Ovary (tissue), 7 donors: ENCODE measurements at regions not wholly inside any gene's neighbourhood (a gene's known extent, or its start where the extent isn't known, plus 50 kb on each side); places are given as distances from the start of the nearest gene placed in this dataset.

Source experiments
- DNase-seq, 5 donors: peaks; one replicate each; pipeline ENCODE4 v3.0.0-alpha.2; 2019 to 2020
- H3K27ac ChIP-seq, 2 donors: fragments of 200-600 bp; one replicate each; pipeline versions ENCODE4 v1.5.1 to v1.8.0; 2019 to 2022
- H3K27me3 ChIP-seq: fragments of 200-600 bp; one replicate; pipeline ENCODE4 v1.8.0; 2022
- H3K36me3 ChIP-seq: fragments of 200-600 bp; sonication (generic); one replicate; pipeline ENCODE4 v1.5.1; 2019
- H3K4me1 ChIP-seq: one replicate; pipeline ENCODE4 v1.8.1; 2013; ENCODE audit warnings: mild to moderate bottlenecking, moderate library complexity; ENCODE audit not compliant: insufficient read depth
- H3K4me3 ChIP-seq: fragments of 200-600 bp; sonication (generic); one replicate; pipeline ENCODE4 v1.5.1; 2017
- H3K9me3 ChIP-seq, 2 donors: fragments of 200-600 bp in 1 of 2; sonication (generic) in 1 of 2; one replicate each; pipeline versions ENCODE4 v1.5.1 to v1.8.1; 2013 to 2019; ENCODE audit warnings: mild to moderate bottlenecking in 1 of 2, moderate library complexity in 1 of 2
- CTCF ChIP-seq, 3 donors: fragments of 450-650 bp in 2 of 3; fragments of 200-600 bp in 1 of 3; IDR thresholded peaks; one replicate each; pipeline versions ENCODE4 v1.5.1 to v1.8.0; 2016 to 2022; ENCODE audit warnings: antibody characterized with exemption in 3 of 3, mild to moderate bottlenecking in 1 of 3
- EP300 ChIP-seq: sonication (generic); formaldehyde crosslinking; IDR thresholded peaks from one replicate; pipeline ENCODE4 v1.6.1; 2017; ENCODE audit warnings: antibody characterized with exemption
- POLR2A ChIP-seq: fragments of 450-650 bp; IDR thresholded peaks from one replicate; pipeline ENCODE4 v1.6.1; 2017; ENCODE audit warnings: antibody characterized with exemption, mild to moderate bottlenecking, moderate library complexity
- WGBS, 3 donors: extraction: QIAGEN DNeasy Blood & Tissue Kit in 1 of 3; methylation state at CpG; one replicate each; pipeline versions ENCODE4 v1.1.5 to v1.1.7; 2013 to 2017; 5-methylcytosine and 5-hydroxymethylcytosine counted together
- intact Hi-C, 4 donors: fragments of 100-400 bp; cut with DNase I; formaldehyde crosslinking; loops; one replicate each; pipeline versions ENCODE4 v1.11.0 to v1.15.1; 2022 to 2023
- donor health status: DM: no; HTN: no; CAD: no; lungs with moderate emphysema.
- donor health status: DM: no; HTN: no; CAD: no.
- donor health status: Bipolar disorder and iron deficiency.
- donor health status: DM: no; HTN: no; CAD: no.
- donor health status: DM: yes; HTN: yes; CAD: no.

- WGBS, 3 donors: 40 to 67% (median 45%) methylated on average over 3 of the region's 3 CpGs
- no peak for DNase-seq
- no peaks in the 10 kb centered on the region for H3K36me3 ChIP-seq
- TF ChIP-seq EP300: no peak
- no peak for TF ChIP-seq CTCF (IDR thresholded peaks at IDR 0.05)
- TF ChIP-seq POLR2A: no peak
- no peaks in the 10 kb centered on the region for H3K4me1 ChIP-seq
- no peaks in the 10 kb centered on the region for H3K27me3 ChIP-seq
- H3K27ac ChIP-seq: no peak overlapping the region
- H3K4me3 ChIP-seq: no peak overlapping the region
- intact Hi-C loops: loop anchor here in 1 of 4 donors (5.0 kb wide), 1 partner anchor 762 kb away; no protein-coding TSS in a partner anchor
- H3K9me3 ChIP-seq: no peaks in the 10 kb centered on the region
These were observed 121.8 kb upstream of the C11orf87 start for GRCh38 chr11:109300211-109300610.

- H3K9me3 ChIP-seq: no peaks in the 10 kb centered on the region
- no peak for DNase-seq
- no peaks in the 10 kb centered on the region for H3K27me3 ChIP-seq
- H3K4me1 ChIP-seq: no peaks in the 10 kb centered on the region
- H3K4me3 ChIP-seq: no peak overlapping the region
- H3K27ac ChIP-seq: no peak overlapping the region
- intact Hi-C loops: loop anchor here in 1 of 4 donors (5.0 kb wide), 1 partner anchor 760 kb away; no protein-coding TSS in a partner anchor
- 65 to 74% (median 67%) methylated on average over 4 of the region's 4 CpGs for WGBS, 3 donors
- no peaks in the 10 kb centered on the region for H3K36me3 ChIP-seq
- no peak for TF ChIP-seq CTCF (IDR thresholded peaks at IDR 0.05)
- TF ChIP-seq EP300: no peak
- TF ChIP-seq POLR2A: no peak
These were observed 119.2 kb upstream of the C11orf87 start for GRCh38 chr11:109302591-109303334.

GRCh38 chr11:109303342-109303741, 118.6 kb upstream of the C11orf87 start:
- no peaks in the 10 kb centered on the region for H3K36me3 ChIP-seq
- 65 to 91% (median 79%) methylated on average over 1 of the region's 1 CpG for WGBS, 3 donors
- intact Hi-C loops: loop anchor here in 1 of 4 donors (5.0 kb wide), 1 partner anchor 759 kb away; no protein-coding TSS in a partner anchor
- no peaks in the 10 kb centered on the region for H3K4me1 ChIP-seq
- DNase-seq: no peak
- TF ChIP-seq CTCF (IDR thresholded peaks at IDR 0.05) (no peak), POLR2A (no peak), EP300 (no peak)
- no peaks in the 10 kb centered on the region for H3K9me3 ChIP-seq
- H3K4me3 ChIP-seq: no peak overlapping the region
- H3K27me3 ChIP-seq: no peaks in the 10 kb centered on the region
- H3K27ac ChIP-seq: no peak overlapping the region

GRCh38 chr11:109304159-109304558, 117.8 kb upstream of the C11orf87 start:
- no peaks in the 10 kb centered on the region for H3K9me3 ChIP-seq

More at GRCh38 chr11:109304159-109304558, 117.8 kb upstream of the C11orf87 start:
- no peak for DNase-seq
- H3K27ac ChIP-seq: no peak overlapping the region
- intact Hi-C loops: loop anchor here in 1 of 4 donors (5.0 kb wide), 1 partner anchor 758 kb away; no protein-coding TSS in a partner anchor
- H3K27me3 ChIP-seq: no peaks in the 10 kb centered on the region
- H3K4me3 ChIP-seq: no peak overlapping the region
- WGBS, 3 donors: 82 to 92% (median 88%) methylated on average over 1 of the region's 1 CpG
- TF ChIP-seq EP300: no peak
- TF ChIP-seq CTCF (IDR thresholded peaks at IDR 0.05): no peak
- TF ChIP-seq POLR2A: no peak
- H3K4me1 ChIP-seq: no peaks in the 10 kb centered on the region
- no peaks in the 10 kb centered on the region for H3K36me3 ChIP-seq
